ENCODE measurements at regions not wholly inside any gene's neighbourhood (a gene's known extent, or its start where the extent isn't known, plus 50 kb on each side); places are given as distances from the start of the nearest gene placed in this dataset.

DNA sequence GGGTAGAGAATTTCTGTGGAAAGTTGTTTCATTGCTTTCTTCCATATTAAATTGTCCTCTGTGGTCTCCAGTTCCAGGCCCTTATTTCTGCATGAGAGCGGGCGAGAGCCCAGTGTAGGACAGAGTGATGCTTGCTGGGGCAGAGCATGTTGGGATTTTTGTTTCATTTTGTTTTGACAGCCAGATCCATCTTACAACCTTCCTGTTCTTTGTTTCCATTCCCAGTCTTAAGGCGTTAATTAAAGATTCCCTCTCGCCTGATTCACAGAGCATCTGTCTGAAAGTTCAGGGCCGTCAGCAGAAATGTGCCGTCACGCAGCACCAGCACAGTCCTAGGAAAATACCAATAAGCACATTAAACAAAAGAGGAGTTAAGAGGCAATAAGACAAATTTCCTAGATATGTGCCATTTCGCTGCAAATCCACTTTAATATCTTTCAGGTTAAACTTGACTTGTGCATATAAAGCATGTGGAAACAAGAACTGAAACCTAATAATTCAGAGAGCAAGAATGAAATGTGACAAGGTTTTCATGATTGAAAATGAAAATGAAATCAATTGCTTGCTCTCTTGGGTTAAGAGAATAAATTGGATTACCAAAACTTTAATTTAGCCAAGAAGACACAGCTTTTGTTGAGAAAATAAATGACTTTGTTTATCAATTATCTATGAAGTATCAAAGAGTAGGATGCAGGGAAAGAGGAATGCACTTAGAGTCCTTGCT, 210.7 kb upstream of the SLC10A2 start:
- TF ChIP-seq, protein P1, sequence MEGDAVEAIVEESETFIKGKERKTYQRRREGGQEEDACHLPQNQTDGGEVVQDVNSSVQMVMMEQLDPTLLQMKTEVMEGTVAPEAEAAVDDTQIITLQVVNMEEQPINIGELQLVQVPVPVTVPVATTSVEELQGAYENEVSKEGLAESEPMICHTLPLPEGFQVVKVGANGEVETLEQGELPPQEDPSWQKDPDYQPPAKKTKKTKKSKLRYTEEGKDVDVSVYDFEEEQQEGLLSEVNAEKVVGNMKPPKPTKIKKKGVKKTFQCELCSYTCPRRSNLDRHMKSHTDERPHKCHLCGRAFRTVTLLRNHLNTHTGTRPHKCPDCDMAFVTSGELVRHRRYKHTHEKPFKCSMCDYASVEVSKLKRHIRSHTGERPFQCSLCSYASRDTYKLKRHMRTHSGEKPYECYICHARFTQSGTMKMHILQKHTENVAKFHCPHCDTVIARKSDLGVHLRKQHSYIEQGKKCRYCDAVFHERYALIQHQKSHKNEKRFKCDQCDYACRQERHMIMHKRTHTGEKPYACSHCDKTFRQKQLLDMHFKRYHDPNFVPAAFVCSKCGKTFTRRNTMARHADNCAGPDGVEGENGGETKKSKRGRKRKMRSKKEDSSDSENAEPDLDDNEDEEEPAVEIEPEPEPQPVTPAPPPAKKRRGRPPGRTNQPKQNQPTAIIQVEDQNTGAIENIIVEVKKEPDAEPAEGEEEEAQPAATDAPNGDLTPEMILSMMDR (IDR thresholded peaks at IDR 0.05): no peak
- TF ChIP-seq POLR2A (IDR thresholded peaks at IDR 0.05): no peak
